Nephron progenitor cell (in vitro differentiated cells): ENCODE measurements at regions not wholly inside any gene's neighbourhood (a gene's known extent, or its start where the extent isn't known, plus 50 kb on each side); places are given as distances from the start of the nearest gene placed in this dataset.

Experiments
- DNase-seq: peaks from one replicate; pipeline ENCODE4 v3.0.0; 2021
- H3K27ac Mint-ChIP-seq: 2 replicates; pipeline ENCODE4 v1.8.0; 2021; ENCODE audit warnings: mild to moderate bottlenecking, moderate library complexity, mixed read lengths
- H3K27me3 Mint-ChIP-seq: 2 replicates; pipeline ENCODE4 v1.8.0; 2021; ENCODE audit warnings: mild to moderate bottlenecking, low read depth, mixed read lengths; ENCODE audit not compliant: poor library complexity
- H3K36me3 Mint-ChIP-seq: 2 replicates; pipeline ENCODE4 v1.8.0; 2021; ENCODE audit warnings: low read depth, mixed read lengths
- H3K4me1 Mint-ChIP-seq: 2 replicates; pipeline ENCODE4 v1.8.0; 2021; ENCODE audit warnings: mixed read lengths
- H3K4me3 Mint-ChIP-seq: 2 replicates; pipeline ENCODE4 v1.8.0; 2021; ENCODE audit warnings: mild to moderate bottlenecking, moderate library complexity, mixed read lengths
- H3K9me3 Mint-ChIP-seq: 2 replicates; pipeline ENCODE4 v1.8.0; 2021; ENCODE audit warnings: mild to moderate bottlenecking, moderate library complexity, mixed read lengths
- CTCF ChIP-seq: fragments of 200-600 bp; sonication (generic); IDR thresholded peaks from 2 replicates; pipeline ENCODE4 v1.5.0; 2021; ENCODE audit warnings: antibody characterized with exemption

GRCh38 chr15:25188051-25188450 is 233.3 kb downstream of the SNRPN start:
- H3K27ac Mint-ChIP-seq: no peak overlapping the region
- H3K27me3 Mint-ChIP-seq: peaks cover 2% of the 10 kb centered on the region
- DNase-seq: no peak
- TF ChIP-seq CTCF: no peak
- H3K36me3 Mint-ChIP-seq: no peaks in the 10 kb centered on the region
- H3K4me3 Mint-ChIP-seq: no peak overlapping the region
- H3K4me1 Mint-ChIP-seq: no peaks in the 10 kb centered on the region
- peaks cover 92% of the 10 kb centered on the region for H3K9me3 Mint-ChIP-seq

DNA sequence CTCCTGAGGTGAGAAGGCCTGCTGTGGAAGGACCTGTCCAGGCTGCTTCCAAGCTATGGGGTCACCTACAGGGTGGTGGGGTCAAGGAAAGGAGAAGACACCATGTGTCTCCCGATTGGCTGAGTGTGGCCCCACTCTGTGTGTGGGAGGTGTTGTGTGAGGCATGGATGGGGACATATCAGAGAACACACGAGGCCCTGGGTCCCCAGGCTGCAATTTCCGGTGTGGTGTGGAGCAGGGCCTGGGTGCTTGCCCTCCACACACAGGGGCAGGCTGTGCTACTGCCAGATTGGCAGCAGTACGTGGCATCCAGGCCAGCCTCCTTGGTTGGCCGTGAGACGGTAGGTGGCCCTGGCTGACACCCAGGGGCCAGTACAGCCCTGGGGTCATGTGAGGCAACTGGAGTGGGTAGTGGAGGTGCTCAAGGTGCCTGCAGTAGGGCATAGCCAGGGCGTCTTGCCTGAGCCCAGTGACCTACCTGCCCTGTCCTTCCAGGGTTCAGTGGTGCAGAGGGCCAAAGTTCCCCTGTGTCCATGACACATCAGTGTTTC is 233.8 kb downstream of the SNRPN start:
- Mint-ChIP-seq H3K27me3 (peaks cover 2% of the 10 kb centered on the region), H3K36me3 (no peaks in the 10 kb centered on the region), H3K4me3 (no peak overlapping the region), H3K9me3 (peaks cover 89% of the 10 kb centered on the region), H3K4me1 (no peaks in the 10 kb centered on the region), H3K27ac (no peak overlapping the region)
- no peak for DNase-seq
- TF ChIP-seq CTCF: no peak

GRCh38 chr15:25189551-25189950 is 234.8 kb downstream of the SNRPN start:
- no peak overlapping the region for H3K4me3 Mint-ChIP-seq
- H3K4me1 Mint-ChIP-seq: no peaks in the 10 kb centered on the region
- H3K9me3 Mint-ChIP-seq: peaks cover 83% of the 10 kb centered on the region
- no peak overlapping the region for H3K27ac Mint-ChIP-seq
- peaks cover 2% of the 10 kb centered on the region for H3K27me3 Mint-ChIP-seq
- H3K36me3 Mint-ChIP-seq: no peaks in the 10 kb centered on the region
- TF ChIP-seq CTCF: no peak
- DNase-seq: no peak

DNA sequence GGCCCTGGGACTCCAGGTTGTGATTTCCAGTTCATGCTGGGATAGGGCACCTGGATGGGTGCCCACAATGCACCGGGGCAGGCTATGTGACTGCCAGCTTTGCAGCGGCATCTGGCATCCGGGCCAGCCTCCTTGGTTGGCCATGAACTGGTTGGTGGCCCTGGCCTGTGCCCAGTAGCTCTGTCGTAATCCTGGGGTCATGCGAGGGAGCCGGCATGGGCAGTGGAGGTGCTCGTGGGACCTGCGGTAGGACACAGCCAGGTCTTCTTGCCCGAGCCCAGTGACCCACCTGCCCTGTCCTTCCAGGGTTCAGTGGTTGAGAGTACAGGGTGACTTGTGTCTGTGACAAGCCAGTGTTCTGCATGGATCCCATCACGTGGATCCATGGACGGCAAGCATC is 237.9 kb downstream of the SNRPN start:
- Mint-ChIP-seq H3K9me3 (peaks cover 86% of the 10 kb centered on the region), H3K36me3 (no peaks in the 10 kb centered on the region), H3K27me3 (peaks cover 2% of the 10 kb centered on the region), H3K4me1 (no peaks in the 10 kb centered on the region), H3K27ac (no peak overlapping the region), H3K4me3 (no peak overlapping the region)
- TF ChIP-seq CTCF: no peak
- DNase-seq: no peak

DNA sequence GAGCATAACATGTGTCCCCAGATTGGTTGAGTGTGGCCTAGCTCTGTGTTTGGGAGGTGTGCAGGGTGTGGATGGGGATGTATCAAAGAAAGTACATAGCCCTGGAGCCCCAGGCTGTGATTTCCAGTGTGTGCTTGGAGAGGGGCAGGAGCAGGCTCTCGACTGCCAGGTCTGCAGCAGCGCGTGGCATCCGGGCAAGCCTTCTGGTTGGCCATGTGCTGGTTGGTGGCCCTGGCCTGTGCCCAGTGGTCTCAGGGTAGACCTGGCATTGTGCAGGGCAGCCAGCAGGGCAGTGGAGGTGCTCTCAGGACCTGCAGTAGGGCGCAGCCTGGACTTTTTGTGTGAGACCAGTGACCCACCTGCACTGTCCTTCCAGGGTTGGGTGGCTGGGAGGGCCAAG is 231.5 kb downstream of the UBE3A start:
- H3K27me3 Mint-ChIP-seq: peaks cover 3% of the 10 kb centered on the region
- no peaks in the 10 kb centered on the region for H3K36me3 Mint-ChIP-seq
- H3K4me1 Mint-ChIP-seq: no peaks in the 10 kb centered on the region
- H3K4me3 Mint-ChIP-seq: no peak overlapping the region
- no peak for DNase-seq
- no peak overlapping the region for H3K27ac Mint-ChIP-seq
- no peak for TF ChIP-seq CTCF
- H3K9me3 Mint-ChIP-seq: peaks cover 86% of the 10 kb centered on the region

- Mint-ChIP-seq H3K27me3 (peaks cover 3% of the 10 kb centered on the region), H3K36me3 (no peaks in the 10 kb centered on the region)
Measured at GRCh38 chr15:25208735-25209134, 230.1 kb downstream of the UBE3A start.

More at GRCh38 chr15:25208735-25209134, 230.1 kb downstream of the UBE3A start:
- Mint-ChIP-seq H3K9me3 (peaks cover 88% of the 10 kb centered on the region), H3K4me3 (no peak overlapping the region), H3K27ac (no peak overlapping the region), H3K4me1 (no peaks in the 10 kb centered on the region)
- TF ChIP-seq CTCF: no peak
- DNase-seq: no peak
